WTC11 (cell line): ENCODE measurements at regions not wholly inside any gene's neighbourhood (a gene's known extent, or its start where the extent isn't known, plus 50 kb on each side); places are given as distances from the start of the nearest gene placed in this dataset.

ENCODE experiments used
- ATAC-seq: fragments of 200-7000 bp; cut with Tn5 transposase; 2 replicates; pipeline ENCODE4 v1.10.0; 2021; ENCODE audit warnings: mild to moderate bottlenecking, moderate library complexity
- CTCF ChIA-PET: fragments of 300-600 bp; sonication (Branson Sonifier 250); formaldehyde crosslinking; loops from one replicate; lab custom pipeline; 2021; ENCODE audit warnings: antibody characterized with exemption; lab: Charles Lee
- POLR2A ChIA-PET: fragments of 350-600 bp; sonication (Branson Sonifier 250); formaldehyde crosslinking; loops from one replicate; lab custom pipeline; 2021; ENCODE audit warnings: antibody characterized with exemption; lab: Charles Lee
- DNase-seq: peaks from one replicate; pipeline ENCODE4 v3.0.0; 2021; ENCODE audit warnings: low spot score
- H3K27ac Mint-ChIP-seq: 2 replicates; pipeline ENCODE4 v1.8.0; 2021; ENCODE audit warnings: mixed read lengths
- H3K27me3 Mint-ChIP-seq: 2 replicates; pipeline ENCODE4 v1.8.0; 2021; ENCODE audit warnings: low read depth, mild to moderate bottlenecking, moderate library complexity, mixed read lengths
- H3K36me3 Mint-ChIP-seq: 2 replicates; pipeline ENCODE4 v1.8.0; 2021; ENCODE audit warnings: mixed read lengths
- H3K4me1 Mint-ChIP-seq: 2 replicates; pipeline ENCODE4 v1.8.0; 2022; ENCODE audit warnings: mixed read lengths
- H3K4me3 Mint-ChIP-seq: 2 replicates; pipeline ENCODE4 v1.8.0; 2021; ENCODE audit warnings: mild to moderate bottlenecking, moderate library complexity, mixed read lengths
- H3K9me3 Mint-ChIP-seq: 2 replicates; pipeline ENCODE4 v1.8.0; 2021; ENCODE audit warnings: mixed read lengths
- CREB1 ChIP-seq: sonication (generic); formaldehyde crosslinking; IDR thresholded peaks from 2 replicates; pipeline ENCODE4 v1.8.0; 2023; ENCODE audit warnings: mild to moderate bottlenecking, missing genetic modification reagents
- CTCF ChIP-seq: fragments of 200-600 bp; IDR thresholded peaks from 2 replicates; pipeline ENCODE4 v1.8.0; 2022; ENCODE audit warnings: antibody characterized with exemption
- EMX1 ChIP-seq: fragments of 250-450 bp; sonication (Bioruptor Pico); IDR thresholded peaks from 2 replicates; pipeline ENCODE4 v1.8.0; 2021; ENCODE audit warnings: mild to moderate bottlenecking
- ETV6 ChIP-seq: sonication (generic); formaldehyde crosslinking; IDR thresholded peaks from 2 replicates; pipeline ENCODE4 v1.8.1; 2022; ENCODE audit warnings: mild to moderate bottlenecking, missing genetic modification reagents
- FOXP1 ChIP-seq: sonication (generic); formaldehyde crosslinking; IDR thresholded peaks from 2 replicates; pipeline ENCODE4 v1.8.0; 2022; ENCODE audit warnings: missing genetic modification reagents, mild to moderate bottlenecking, moderate library complexity, borderline replicate concordance
- JUN ChIP-seq: sonication (generic); formaldehyde crosslinking; IDR thresholded peaks from 2 replicates; pipeline ENCODE4 v1.8.0; 2023; ENCODE audit warnings: mild to moderate bottlenecking, missing genetic modification reagents
- KAT7 ChIP-seq: sonication (generic); formaldehyde crosslinking; IDR thresholded peaks from 2 replicates; pipeline ENCODE4 v1.8.1; 2023; ENCODE audit warnings: missing genetic modification reagents, mild to moderate bottlenecking, borderline replicate concordance
- MXD4 ChIP-seq: fragments of 250-450 bp; sonication (Bioruptor Pico); IDR thresholded peaks from 2 replicates; pipeline ENCODE4 v1.8.0; 2021; ENCODE audit warnings: mild to moderate bottlenecking, moderate library complexity, borderline replicate concordance
- MYBL2 ChIP-seq: sonication (generic); formaldehyde crosslinking; IDR thresholded peaks from 2 replicates; pipeline ENCODE4 v1.8.1; 2023; ENCODE audit warnings: mild to moderate bottlenecking, moderate library complexity, missing genetic modification reagents
- NFE2L1 ChIP-seq: sonication (generic); formaldehyde crosslinking; IDR thresholded peaks from 2 replicates; pipeline ENCODE4 v1.8.1; 2023; ENCODE audit warnings: missing genetic modification reagents
- NR2C2 ChIP-seq: sonication (generic); formaldehyde crosslinking; IDR thresholded peaks from 2 replicates; pipeline ENCODE4 v1.8.0; 2022; ENCODE audit warnings: mild to moderate bottlenecking, missing genetic modification reagents
- PRRX2 ChIP-seq: fragments of 250-450 bp; sonication (Bioruptor Pico); IDR thresholded peaks from 2 replicates; pipeline ENCODE4 v1.8.0; 2021; ENCODE audit warnings: mild to moderate bottlenecking
- SOX15 ChIP-seq: fragments of 250-450 bp; sonication (Bioruptor Pico); IDR thresholded peaks from 2 replicates; pipeline ENCODE4 v1.9.0; 2021; ENCODE audit warnings: mild to moderate bottlenecking
- SP1 ChIP-seq: sonication (generic); formaldehyde crosslinking; conservative IDR thresholded peaks from 2 replicates; pipeline ENCODE4 v1.8.1; 2022; ENCODE audit warnings: missing genetic modification reagents
- STAT6 ChIP-seq: sonication (generic); formaldehyde crosslinking; conservative IDR thresholded peaks from 2 replicates; pipeline ENCODE4 v1.8.1; 2023; ENCODE audit warnings: mild to moderate bottlenecking, low read depth, missing genetic modification reagents, moderate library complexity
- TCF7 ChIP-seq: sonication (generic); formaldehyde crosslinking; IDR thresholded peaks from 2 replicates; pipeline ENCODE4 v1.8.0; 2022; ENCODE audit warnings: mild to moderate bottlenecking, low read depth, missing genetic modification reagents, moderate library complexity
- TEAD1 ChIP-seq: sonication (generic); formaldehyde crosslinking; IDR thresholded peaks from 2 replicates; pipeline ENCODE4 v1.8.0; 2022; ENCODE audit warnings: mild to moderate bottlenecking, missing genetic modification reagents
- TEAD4 ChIP-seq: sonication (generic); formaldehyde crosslinking; IDR thresholded peaks from 2 replicates; pipeline ENCODE4 v1.8.0; 2022; ENCODE audit warnings: mild to moderate bottlenecking, missing genetic modification reagents
- ZNF121 ChIP-seq: sonication (generic); formaldehyde crosslinking; IDR thresholded peaks from 2 replicates; pipeline ENCODE4 v1.8.0; 2023; ENCODE audit warnings: missing genetic modification reagents
- ZNF532 ChIP-seq: fragments of 250-450 bp; sonication (Bioruptor Pico); IDR thresholded peaks from 2 replicates; pipeline ENCODE4 v1.9.0; 2021; ENCODE audit warnings: mild to moderate bottlenecking, borderline replicate concordance
- ZNF671 ChIP-seq: fragments of 250-450 bp; sonication (Bioruptor Pico); IDR thresholded peaks from 2 replicates; pipeline ENCODE4 v1.8.0; 2021; ENCODE audit warnings: mild to moderate bottlenecking
- TF ChIP-seq, protein P1 (sequence below): sonication (generic); formaldehyde crosslinking; IDR thresholded peaks from 2 replicates; pipeline ENCODE4 v1.8.1; 2022; ENCODE audit warnings: missing genetic modification reagents, borderline replicate concordance
- TF ChIP-seq, protein P2 (sequence below): fragments of 250-450 bp; sonication (Bioruptor Pico); IDR thresholded peaks from 2 replicates; pipeline ENCODE4 v1.9.0; 2021; ENCODE audit warnings: mild to moderate bottlenecking
- TF ChIP-seq, protein P3 (sequence below): sonication (generic); formaldehyde crosslinking; IDR thresholded peaks from 2 replicates; pipeline ENCODE4 v1.8.1; 2022; ENCODE audit warnings: low read depth, mild to moderate bottlenecking, moderate library complexity, missing genetic modification reagents, borderline replicate concordance

GRCh38 chr4:113831457-113831856 is 69.9 kb upstream of the CAMK2D start (continued):
- TF ChIP-seq ETV6 (CRISPR knock-in tag) (no peak), ZNF671 (CRISPR knock-in tag) (no peak), EMX1 (CRISPR knock-in tag) (no peak), NR2C2 (no peak), CTCF (no peak), TCF7 (no peak), MYBL2 (CRISPR knock-in tag) (no peak), SP1 (CRISPR knock-in tag) (no peak), SOX15 (CRISPR knock-in tag) (no peak), PRRX2 (no peak), ZNF532 (CRISPR knock-in tag) (no peak)

- Mint-ChIP-seq H3K36me3 (no peaks in the 10 kb centered on the region), H3K9me3 (no peaks in the 10 kb centered on the region), H3K27me3 (no peaks in the 10 kb centered on the region)
- ATAC-seq: no peak
- POLR2A ChIA-PET: interaction anchor here (0.7 kb wide), 1 partner anchor 11 kb away, joined by 6 read pairs; no protein-coding TSS in a partner anchor
- TF ChIP-seq, protein P1, sequence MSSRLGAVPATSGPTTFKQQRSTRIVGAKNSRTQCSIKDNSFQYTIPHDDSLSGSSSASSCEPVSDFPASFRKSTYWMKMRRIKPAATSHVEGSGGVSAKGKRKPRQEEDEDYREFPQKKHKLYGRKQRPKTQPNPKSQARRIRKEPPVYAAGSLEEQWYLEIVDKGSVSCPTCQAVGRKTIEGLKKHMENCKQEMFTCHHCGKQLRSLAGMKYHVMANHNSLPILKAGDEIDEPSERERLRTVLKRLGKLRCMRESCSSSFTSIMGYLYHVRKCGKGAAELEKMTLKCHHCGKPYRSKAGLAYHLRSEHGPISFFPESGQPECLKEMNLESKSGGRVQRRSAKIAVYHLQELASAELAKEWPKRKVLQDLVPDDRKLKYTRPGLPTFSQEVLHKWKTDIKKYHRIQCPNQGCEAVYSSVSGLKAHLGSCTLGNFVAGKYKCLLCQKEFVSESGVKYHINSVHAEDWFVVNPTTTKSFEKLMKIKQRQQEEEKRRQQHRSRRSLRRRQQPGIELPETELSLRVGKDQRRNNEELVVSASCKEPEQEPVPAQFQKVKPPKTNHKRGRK (CRISPR knock-in tag): no peak
- TF ChIP-seq, protein P2, sequence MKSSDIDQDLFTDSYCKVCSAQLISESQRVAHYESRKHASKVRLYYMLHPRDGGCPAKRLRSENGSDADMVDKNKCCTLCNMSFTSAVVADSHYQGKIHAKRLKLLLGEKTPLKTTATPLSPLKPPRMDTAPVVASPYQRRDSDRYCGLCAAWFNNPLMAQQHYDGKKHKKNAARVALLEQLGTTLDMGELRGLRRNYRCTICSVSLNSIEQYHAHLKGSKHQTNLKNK (CRISPR knock-in tag): no peak
- no peak for TF ChIP-seq CREB1 (CRISPR knock-in tag)
- TF ChIP-seq KAT7 (CRISPR knock-in tag): no peak
- no peak for TF ChIP-seq MXD4 (CRISPR knock-in tag)
- TF ChIP-seq TEAD4 (CRISPR knock-in tag): no peak
- no peak for TF ChIP-seq NFE2L1 (CRISPR knock-in tag)
- TF ChIP-seq, all 79 proteins: peak for 0
- Mint-ChIP-seq H3K4me3 (no peak overlapping the region), H3K27ac (no peak overlapping the region), H3K4me1 (peaks cover 12% of the 10 kb centered on the region)
- DNase-seq: no peak
- CTCF ChIA-PET: no interaction called here
Observed at GRCh38 chr4:113828702-113829101, 67.2 kb upstream of the CAMK2D start.

DNA sequence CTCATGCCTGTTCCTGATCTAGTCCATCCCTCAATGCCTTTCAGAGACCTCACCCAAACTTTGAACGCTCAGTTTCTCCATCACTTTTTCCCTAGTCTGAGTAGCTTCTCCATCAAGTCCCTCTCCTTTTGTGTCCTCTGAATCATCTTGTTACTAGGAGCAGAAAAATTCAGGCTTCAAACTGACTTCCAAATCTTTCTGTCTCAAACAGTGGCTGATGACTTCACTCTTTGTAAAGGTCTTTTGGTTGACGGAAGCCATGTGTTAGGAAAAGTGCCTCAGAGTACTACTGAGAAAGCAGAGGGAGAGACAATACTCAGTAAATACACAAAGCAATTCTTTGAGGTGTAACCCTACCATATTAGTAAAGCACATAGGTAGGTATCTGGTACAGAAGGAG is 65.7 kb upstream of the CAMK2D start:
- CTCF ChIA-PET: no interaction called here
- H3K27me3 Mint-ChIP-seq: no peaks in the 10 kb centered on the region
- ATAC-seq: no peak
- no peak overlapping the region for H3K4me3 Mint-ChIP-seq
- no peaks in the 10 kb centered on the region for H3K36me3 Mint-ChIP-seq
- DNase-seq: no peak
- no peaks in the 10 kb centered on the region for H3K9me3 Mint-ChIP-seq
- peaks cover 10% of the 10 kb centered on the region for H3K4me1 Mint-ChIP-seq
- no peak overlapping the region for H3K27ac Mint-ChIP-seq
- POLR2A ChIA-PET: no interaction called here
- TF ChIP-seq JUN (no peak), TEAD1 (CRISPR knock-in tag) (no peak), ZNF121 (CRISPR knock-in tag) (no peak), STAT6 (no peak), FOXP1 (no peak)
- TF ChIP-seq, protein P3, sequence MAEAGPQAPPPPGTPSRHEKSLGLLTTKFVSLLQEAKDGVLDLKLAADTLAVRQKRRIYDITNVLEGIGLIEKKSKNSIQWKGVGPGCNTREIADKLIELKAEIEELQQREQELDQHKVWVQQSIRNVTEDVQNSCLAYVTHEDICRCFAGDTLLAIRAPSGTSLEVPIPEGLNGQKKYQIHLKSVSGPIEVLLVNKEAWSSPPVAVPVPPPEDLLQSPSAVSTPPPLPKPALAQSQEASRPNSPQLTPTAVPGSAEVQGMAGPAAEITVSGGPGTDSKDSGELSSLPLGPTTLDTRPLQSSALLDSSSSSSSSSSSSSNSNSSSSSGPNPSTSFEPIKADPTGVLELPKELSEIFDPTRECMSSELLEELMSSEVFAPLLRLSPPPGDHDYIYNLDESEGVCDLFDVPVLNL (CRISPR knock-in tag): no peak
